ENCODE measurements at regions not wholly inside any gene's neighbourhood (a gene's known extent, or its start where the extent isn't known, plus 50 kb on each side); places are given as distances from the start of the nearest gene placed in this dataset.
"Not testable (repeated sequence)": the region's sequence is repeated elsewhere in the genome, so short reads cannot be mapped to it uniquely, and the experiment has no call there.

GRCh38 chr12:107200394-107200793 is 107.0 kb upstream of the CRY1 start:
- Histone ChIP-seq H3K36me3 (ENCODE audit: insufficient read depth, low read length, poor library complexity, severe bottlenecking) (no peaks in the 10 kb centered on the region), H3K27me3 (replicated peaks; ENCODE audit: insufficient read depth, low read depth, low read length, poor library complexity) (no peaks in the 10 kb centered on the region), H3K4me3 (ENCODE audit: low read depth, low read length, poor library complexity, severe bottlenecking) (no peak overlapping the region), H3K4me1 (ENCODE audit: insufficient read depth, low read length, poor library complexity, severe bottlenecking) (no peaks in the 10 kb centered on the region), H3K27ac (ENCODE audit: low read depth, low read length, poor library complexity, severe bottlenecking) (no peak overlapping the region), H3K9me3 (ENCODE audit: low read depth, low read length, poor library complexity, severe bottlenecking) (no peaks in the 10 kb centered on the region)
- intact Hi-C loops (cut with micrococcal nuclease; ENCODE audit: unreplicated experiment) = no loop called here
- POLR2A ChIA-PET (ENCODE audit: low non-redundant PET) = no interaction called here
- CTCF ChIA-PET = no interaction called here
- no peak for DNase-seq (ENCODE audit: low spot score)
- no TSS peak for BruUV-seq (replicated peaks)
- no peak for TF ChIP-seq EZH2 (IDR thresholded peaks at IDR 0.05; ENCODE audit: borderline replicate concordance, low read depth, low read length, poor library complexity, severe bottlenecking)
- TF ChIP-seq CTCF (conservative IDR thresholded peaks at IDR 0.05; ENCODE audit: low read depth, low read length) = no peak

- TF ChIP-seq CTCF (conservative IDR thresholded peaks at IDR 0.05; ENCODE audit: low read depth, low read length) (no peak), EZH2 (IDR thresholded peaks at IDR 0.05; ENCODE audit: borderline replicate concordance, low read depth, low read length, poor library complexity, severe bottlenecking) (no peak)
- Histone ChIP-seq H3K36me3 (ENCODE audit: insufficient read depth, low read length, poor library complexity, severe bottlenecking) (no peaks in the 10 kb centered on the region), H3K9me3 (ENCODE audit: low read depth, low read length, poor library complexity, severe bottlenecking) (no peaks in the 10 kb centered on the region), H3K27ac (ENCODE audit: low read depth, low read length, poor library complexity, severe bottlenecking) (no peak overlapping the region), H3K27me3 (replicated peaks; ENCODE audit: insufficient read depth, low read depth, low read length, poor library complexity) (no peaks in the 10 kb centered on the region), H3K4me3 (ENCODE audit: low read depth, low read length, poor library complexity, severe bottlenecking) (no peak overlapping the region), H3K4me1 (ENCODE audit: insufficient read depth, low read length, poor library complexity, severe bottlenecking) (no peaks in the 10 kb centered on the region)
- ChIA-PET CTCF (no interaction called here), POLR2A (ENCODE audit: low non-redundant PET) (no interaction called here)
- intact Hi-C loops (cut with micrococcal nuclease; ENCODE audit: unreplicated experiment) = no loop called here
- no TSS peak for BruUV-seq (replicated peaks)
- DNase-seq (ENCODE audit: low spot score) = no peak
These were observed 114.7 kb upstream of the CRY1 start for GRCh38 chr12:107207931-107208525.

GRCh38 chr12:107209700-107210099 is 116.4 kb upstream of the CRY1 start:
- H3K9me3 ChIP-seq (ENCODE audit: low read depth, low read length, poor library complexity, severe bottlenecking); H3K4me3 ChIP-seq (ENCODE audit: low read depth, low read length, poor library complexity, severe bottlenecking); DNase-seq (ENCODE audit: low spot score); CTCF ChIA-PET; BruUV-seq (replicated peaks); intact Hi-C loops (cut with micrococcal nuclease; ENCODE audit: unreplicated experiment); H3K27ac ChIP-seq (ENCODE audit: low read depth, low read length, poor library complexity, severe bottlenecking); H3K36me3 ChIP-seq (ENCODE audit: insufficient read depth, low read length, poor library complexity, severe bottlenecking); H3K4me1 ChIP-seq (ENCODE audit: insufficient read depth, low read length, poor library complexity, severe bottlenecking); H3K27me3 ChIP-seq (replicated peaks; ENCODE audit: insufficient read depth, low read depth, low read length, poor library complexity); POLR2A ChIA-PET (ENCODE audit: low non-redundant PET): not testable (repeated sequence)

DNA sequence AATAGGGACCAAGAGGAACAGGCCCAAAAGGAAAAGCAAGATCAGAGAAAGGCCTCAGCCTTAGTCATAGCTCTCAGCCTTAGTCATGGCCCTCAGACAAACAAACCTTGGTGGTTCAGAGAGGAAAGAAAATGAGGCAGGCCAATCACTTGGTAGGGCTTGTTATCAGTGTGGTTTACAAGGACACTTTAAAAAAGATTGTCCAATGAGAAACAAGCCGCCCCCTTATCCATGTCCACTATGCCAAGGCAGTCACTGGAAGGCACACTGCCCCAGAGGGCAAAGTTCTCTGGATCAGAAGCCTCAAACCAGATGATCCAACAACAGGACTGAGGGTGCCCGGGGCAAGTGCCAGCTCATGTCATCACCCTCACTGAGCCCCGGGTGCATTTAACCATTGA is 121.0 kb upstream of the CRY1 start:
- H3K27ac ChIP-seq (ENCODE audit: low read depth, low read length, poor library complexity, severe bottlenecking); BruUV-seq (replicated peaks); H3K4me3 ChIP-seq (ENCODE audit: low read depth, low read length, poor library complexity, severe bottlenecking); CTCF ChIA-PET; H3K36me3 ChIP-seq (ENCODE audit: insufficient read depth, low read length, poor library complexity, severe bottlenecking); DNase-seq (ENCODE audit: low spot score); H3K4me1 ChIP-seq (ENCODE audit: insufficient read depth, low read length, poor library complexity, severe bottlenecking); H3K9me3 ChIP-seq (ENCODE audit: low read depth, low read length, poor library complexity, severe bottlenecking); POLR2A ChIA-PET (ENCODE audit: low non-redundant PET); H3K27me3 ChIP-seq (replicated peaks; ENCODE audit: insufficient read depth, low read depth, low read length, poor library complexity); intact Hi-C loops (cut with micrococcal nuclease; ENCODE audit: unreplicated experiment): not testable (repeated sequence)

DNA sequence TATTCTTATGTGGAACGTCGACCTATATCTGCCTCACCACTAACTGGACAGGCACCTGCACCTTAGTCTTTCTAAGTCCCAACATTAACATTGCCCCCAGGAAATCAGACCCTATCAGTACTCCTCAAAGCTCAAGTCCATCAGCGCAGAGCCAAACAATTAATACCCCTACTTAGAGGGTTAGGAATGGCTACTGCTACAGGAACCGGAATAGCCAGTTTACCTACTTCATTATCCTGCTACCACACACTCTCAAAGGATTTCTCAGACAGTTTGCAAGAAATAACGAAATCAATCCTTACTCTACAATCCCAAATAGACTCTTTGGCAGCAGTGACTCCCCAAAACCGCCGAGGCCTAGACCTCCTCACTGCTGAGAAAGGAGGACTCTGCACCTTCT is 123.1 kb upstream of the CRY1 start:
- H3K36me3 ChIP-seq (ENCODE audit: insufficient read depth, low read length, poor library complexity, severe bottlenecking); H3K4me1 ChIP-seq (ENCODE audit: insufficient read depth, low read length, poor library complexity, severe bottlenecking); POLR2A ChIA-PET (ENCODE audit: low non-redundant PET); H3K27me3 ChIP-seq (replicated peaks; ENCODE audit: insufficient read depth, low read depth, low read length, poor library complexity); H3K27ac ChIP-seq (ENCODE audit: low read depth, low read length, poor library complexity, severe bottlenecking); H3K4me3 ChIP-seq (ENCODE audit: low read depth, low read length, poor library complexity, severe bottlenecking); intact Hi-C loops (cut with micrococcal nuclease; ENCODE audit: unreplicated experiment); H3K9me3 ChIP-seq (ENCODE audit: low read depth, low read length, poor library complexity, severe bottlenecking); CTCF ChIA-PET; DNase-seq (ENCODE audit: low spot score); BruUV-seq (replicated peaks): not testable (repeated sequence)
